Rectal smooth muscle tissue (tissue), 1 donor: ENCODE measurements at regions not wholly inside any gene's neighbourhood (a gene's known extent, or its start where the extent isn't known, plus 50 kb on each side); places are given as distances from the start of the nearest gene placed in this dataset.

ENCODE experiments used
- H3K27ac ChIP-seq: one replicate; pipeline ENCODE4 v1.7.0; 2013; ENCODE audit warnings: low read depth, low read length, inconsistent platforms
- H3K27me3 ChIP-seq: one replicate; pipeline ENCODE4 v1.7.0; 2013; ENCODE audit warnings: low read length; ENCODE audit not compliant: control insufficient read depth, insufficient read depth
- H3K36me3 ChIP-seq: one replicate; pipeline ENCODE4 v1.7.0; 2013; ENCODE audit warnings: low read length; ENCODE audit not compliant: control insufficient read depth, insufficient read depth
- H3K4me1 ChIP-seq: one replicate; pipeline ENCODE4 v1.7.0; 2013; ENCODE audit warnings: low read length; ENCODE audit not compliant: control insufficient read depth, insufficient read depth
- H3K4me3 ChIP-seq: one replicate; pipeline ENCODE4 v1.7.0; 2013; ENCODE audit warnings: low read length
- H3K9ac ChIP-seq: one replicate; pipeline ENCODE4 v1.7.0; 2013; ENCODE audit warnings: low read length

- H3K4me1 ChIP-seq = no peaks in the 10 kb centered on the region
- no peaks in the 10 kb centered on the region for H3K27me3 ChIP-seq
- H3K27ac ChIP-seq = no peak overlapping the region
- H3K9ac ChIP-seq = no peak overlapping the region
- no peaks in the 10 kb centered on the region for H3K36me3 ChIP-seq
- H3K4me3 ChIP-seq = no peak overlapping the region
Observed at GRCh38 chr15:94177112-94177511, 54.2 kb upstream of the MCTP2 start.

- Histone ChIP-seq H3K4me3 (no peak overlapping the region), H3K36me3 (no peaks in the 10 kb centered on the region), H3K27me3 (no peaks in the 10 kb centered on the region), H3K27ac (no peak overlapping the region), H3K9ac (no peak overlapping the region), H3K4me1 (no peaks in the 10 kb centered on the region)
Observed at GRCh38 chr15:94175420-94175819, 55.9 kb upstream of the MCTP2 start.

GRCh38 chr15:94174399-94174802, 57.0 kb upstream of the MCTP2 start:
- no peak overlapping the region for H3K9ac ChIP-seq

GRCh38 chr15:94168250-94168649, 63.1 kb upstream of the MCTP2 start:
- Histone ChIP-seq H3K9ac (no peak overlapping the region), H3K4me1 (no peaks in the 10 kb centered on the region), H3K36me3 (no peaks in the 10 kb centered on the region), H3K27ac (no peak overlapping the region), H3K4me3 (no peak overlapping the region), H3K27me3 (no peaks in the 10 kb centered on the region)

More at GRCh38 chr15:94174399-94174802, 57.0 kb upstream of the MCTP2 start:
- H3K4me3 ChIP-seq = no peak overlapping the region
- no peaks in the 10 kb centered on the region for H3K27me3 ChIP-seq
- no peaks in the 10 kb centered on the region for H3K36me3 ChIP-seq
- H3K4me1 ChIP-seq = no peaks in the 10 kb centered on the region
- no peak overlapping the region for H3K27ac ChIP-seq

GRCh38 chr15:94164971-94165370, 66.4 kb upstream of the MCTP2 start:
- Histone ChIP-seq H3K4me1 (no peaks in the 10 kb centered on the region), H3K27me3 (no peaks in the 10 kb centered on the region), H3K4me3 (no peak overlapping the region), H3K36me3 (no peaks in the 10 kb centered on the region), H3K27ac (no peak overlapping the region), H3K9ac (no peak overlapping the region)

- Histone ChIP-seq H3K4me1 (no peaks in the 10 kb centered on the region), H3K27ac (no peak overlapping the region), H3K36me3 (no peaks in the 10 kb centered on the region), H3K27me3 (no peaks in the 10 kb centered on the region), H3K9ac (no peak overlapping the region), H3K4me3 (no peak overlapping the region)
Observed at GRCh38 chr15:94164202-94164807, 67.1 kb upstream of the MCTP2 start.

GRCh38 chr15:94162939-94163338, 68.4 kb upstream of the MCTP2 start:
- no peaks in the 10 kb centered on the region for H3K36me3 ChIP-seq
- no peak overlapping the region for H3K27ac ChIP-seq
- H3K4me3 ChIP-seq = no peak overlapping the region
- H3K27me3 ChIP-seq = no peaks in the 10 kb centered on the region
- no peaks in the 10 kb centered on the region for H3K4me1 ChIP-seq
- H3K9ac ChIP-seq = no peak overlapping the region

- no peak overlapping the region for H3K27ac ChIP-seq
- H3K9ac ChIP-seq = no peak overlapping the region
- no peak overlapping the region for H3K4me3 ChIP-seq
- H3K36me3 ChIP-seq = no peaks in the 10 kb centered on the region
- H3K27me3 ChIP-seq = no peaks in the 10 kb centered on the region
- H3K4me1 ChIP-seq = no peaks in the 10 kb centered on the region
Observed at GRCh38 chr15:94154255-94154654, 77.1 kb upstream of the MCTP2 start.

- no peak overlapping the region for H3K9ac ChIP-seq
- H3K27ac ChIP-seq = no peak overlapping the region
- H3K27me3 ChIP-seq = no peaks in the 10 kb centered on the region
- no peaks in the 10 kb centered on the region for H3K4me1 ChIP-seq
- H3K36me3 ChIP-seq = no peaks in the 10 kb centered on the region
- H3K4me3 ChIP-seq = no peak overlapping the region
Observed at GRCh38 chr15:94145046-94145445, 86.3 kb upstream of the MCTP2 start.

GRCh38 chr15:94141802-94142201, 89.6 kb upstream of the MCTP2 start:
- no peak overlapping the region for H3K27ac ChIP-seq
- no peak overlapping the region for H3K9ac ChIP-seq
- no peaks in the 10 kb centered on the region for H3K36me3 ChIP-seq

GRCh38 chr15:94135486-94136147, 95.7 kb upstream of the MCTP2 start:
- Histone ChIP-seq H3K36me3 (no peaks in the 10 kb centered on the region), H3K4me1 (no peaks in the 10 kb centered on the region), H3K27ac (no peak overlapping the region), H3K27me3 (no peaks in the 10 kb centered on the region), H3K9ac (no peak overlapping the region), H3K4me3 (no peak overlapping the region)

More at GRCh38 chr15:94141802-94142201, 89.6 kb upstream of the MCTP2 start:
- H3K27me3 ChIP-seq = no peaks in the 10 kb centered on the region
- H3K4me1 ChIP-seq = no peaks in the 10 kb centered on the region
- no peak overlapping the region for H3K4me3 ChIP-seq

GRCh38 chr15:94131875-94132274, 99.5 kb upstream of the MCTP2 start:
- Histone ChIP-seq H3K4me1 (no peaks in the 10 kb centered on the region), H3K27ac (no peak overlapping the region), H3K36me3 (no peaks in the 10 kb centered on the region), H3K9ac (no peak overlapping the region), H3K27me3 (no peaks in the 10 kb centered on the region), H3K4me3 (no peak overlapping the region)

- Histone ChIP-seq H3K4me3 (no peak overlapping the region), H3K36me3 (no peaks in the 10 kb centered on the region), H3K4me1 (no peaks in the 10 kb centered on the region), H3K27ac (no peak overlapping the region), H3K9ac (no peak overlapping the region), H3K27me3 (no peaks in the 10 kb centered on the region)
Observed at GRCh38 chr15:94130504-94130903, 100.9 kb upstream of the MCTP2 start.
